Activated T-cell treated with anti-CD3 and anti-CD28 coated beads, Interleukin-2, amount 50 U/mL, for 1 hour (primary cell): ENCODE measurements at regions not wholly inside any gene's neighbourhood (a gene's known extent, or its start where the extent isn't known, plus 50 kb on each side); places are given as distances from the start of the nearest gene placed in this dataset.
"Not testable (repeated sequence)": the region's sequence is repeated elsewhere in the genome, so short reads cannot be mapped to it uniquely, and the experiment has no call there.

Experiments
- DNase-seq: peaks from one replicate; pipeline ENCODE4 v3.0.0-alpha.2; 2020

DNA sequence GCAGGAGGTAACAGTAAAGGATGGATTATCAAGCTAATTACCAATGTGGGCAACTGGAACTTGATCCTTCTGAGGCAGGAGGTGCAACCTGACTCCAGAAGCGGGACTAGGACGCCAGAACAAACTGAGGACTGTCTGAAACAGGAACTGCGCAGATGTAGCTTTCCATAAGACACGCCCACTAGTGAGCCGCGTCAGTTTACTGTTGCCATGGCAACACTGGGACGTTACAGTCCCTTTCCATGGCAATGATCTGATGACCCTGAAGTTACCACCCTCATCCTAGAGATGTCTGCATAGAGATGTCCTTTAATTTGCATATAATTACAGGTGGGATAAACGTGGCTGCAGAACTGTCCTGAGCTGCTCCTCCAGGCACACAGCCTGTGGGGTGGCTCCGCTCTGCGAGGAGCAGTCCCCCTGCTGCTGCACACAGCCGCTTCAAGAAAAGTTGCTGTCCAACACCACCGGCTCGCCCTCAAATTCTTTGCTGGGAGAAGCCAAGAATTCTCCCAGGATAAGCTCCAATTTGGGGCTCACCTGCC is 816.6 kb downstream of the UQCRFS1 start:
- DNase-seq = no peak

- no peak for DNase-seq
Observed at GRCh38 chr19:28394725-28395124, 818.2 kb downstream of the UQCRFS1 start.

DNA sequence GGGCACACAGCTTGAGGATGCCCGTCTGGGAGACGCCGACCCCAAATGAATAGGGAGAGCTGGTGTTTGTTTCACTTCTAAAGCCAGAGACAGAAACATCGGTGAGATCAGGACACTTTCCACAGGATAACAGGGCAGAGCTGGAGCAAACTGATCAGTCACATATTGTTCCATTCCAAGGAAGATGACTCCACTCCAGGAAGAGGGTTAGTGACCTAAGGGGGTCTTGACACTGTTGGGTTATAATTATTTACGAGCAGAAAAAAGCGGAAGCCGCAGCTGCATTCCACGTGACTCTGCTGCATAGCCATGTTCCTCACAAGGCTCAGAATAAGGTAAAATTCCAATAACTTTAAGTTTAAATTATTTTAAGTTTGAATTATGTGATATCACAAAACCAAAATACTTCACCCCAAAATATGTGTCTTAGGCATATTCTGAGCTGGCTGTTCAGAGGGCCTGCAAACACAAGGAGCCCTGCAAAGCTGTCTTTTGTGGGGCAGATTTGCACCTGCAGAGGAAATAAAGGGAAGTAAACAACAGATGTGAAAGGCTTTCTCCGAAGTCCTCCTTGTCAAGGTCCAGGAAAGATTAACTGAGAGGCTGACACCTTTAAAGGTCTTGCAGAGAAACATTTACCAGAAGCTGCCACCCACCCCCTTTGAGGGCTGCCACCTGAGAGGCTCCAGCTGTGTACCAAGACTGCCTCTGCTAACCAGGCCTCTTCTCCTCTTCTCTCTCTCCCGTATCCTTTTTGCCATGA is 819.2 kb downstream of the UQCRFS1 start:
- DNase-seq = no peak

- no peak for DNase-seq
Observed at GRCh38 chr19:28388988-28389387, 824.0 kb downstream of the UQCRFS1 start.

- DNase-seq = no peak
Observed at GRCh38 chr19:28387507-28387906, 825.4 kb downstream of the UQCRFS1 start.

DNA sequence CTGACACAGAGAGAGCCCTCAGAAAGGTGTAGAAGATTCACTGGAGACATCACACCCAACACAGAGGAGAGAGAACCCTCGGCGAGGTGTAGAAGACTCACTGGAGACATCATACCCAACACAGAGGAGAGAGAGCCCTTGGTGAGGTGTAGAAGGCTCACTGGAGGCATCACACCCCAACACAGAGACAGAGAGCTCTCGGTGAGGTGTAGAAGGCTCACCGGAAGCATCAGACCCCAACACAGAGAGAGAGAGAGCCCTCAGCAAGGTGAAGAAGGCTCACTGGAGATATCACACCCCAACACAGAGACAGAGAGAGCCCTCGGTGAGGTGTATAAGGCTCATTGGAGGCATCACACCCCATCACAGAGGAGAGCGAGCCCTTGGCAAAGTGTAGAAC is 826.5 kb downstream of the UQCRFS1 start:
- DNase-seq = no peak

DNA sequence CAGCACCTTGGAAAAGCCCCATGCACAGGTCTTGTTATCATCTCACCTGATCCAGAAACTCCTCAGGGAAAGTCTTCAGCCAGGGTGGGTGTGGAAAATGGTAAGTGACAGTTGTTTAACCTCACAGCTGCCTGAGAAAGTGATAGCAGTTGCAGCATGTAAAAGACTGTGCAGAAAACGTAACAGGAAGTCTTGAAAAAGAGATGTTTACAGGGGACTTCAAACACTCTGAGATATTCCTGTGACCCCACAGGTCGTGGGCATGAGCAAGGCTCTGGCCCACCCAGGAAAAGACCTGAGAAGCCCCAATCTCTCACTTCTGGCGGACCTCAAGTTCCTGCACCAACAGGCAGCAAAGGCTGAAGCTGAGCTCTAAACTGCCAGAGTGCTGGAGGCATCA is 826.9 kb downstream of the UQCRFS1 start:
- no peak for DNase-seq

DNA sequence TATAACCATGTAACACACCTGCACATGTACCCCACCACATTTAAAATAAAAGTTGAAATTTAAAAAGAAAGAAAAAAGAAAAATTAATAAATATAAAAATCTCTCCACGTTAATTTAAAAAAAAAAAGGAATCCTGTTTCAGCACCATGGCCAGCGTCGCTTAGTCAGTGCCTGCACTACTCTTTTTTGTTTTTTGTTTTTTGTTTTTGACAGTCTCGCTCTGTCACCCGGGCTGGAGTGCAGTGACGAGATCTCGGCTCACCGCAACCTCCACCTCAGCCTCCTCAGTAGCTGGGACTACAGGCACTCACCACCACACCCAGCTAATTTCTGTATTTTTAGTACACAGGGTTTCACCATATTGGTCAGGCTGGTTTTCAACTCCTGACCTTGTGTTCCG is 835.9 kb downstream of the UQCRFS1 start:
- no peak for DNase-seq

GRCh38 chr19:28374971-28375370 is 838.0 kb downstream of the UQCRFS1 start:
- no peak for DNase-seq

DNA sequence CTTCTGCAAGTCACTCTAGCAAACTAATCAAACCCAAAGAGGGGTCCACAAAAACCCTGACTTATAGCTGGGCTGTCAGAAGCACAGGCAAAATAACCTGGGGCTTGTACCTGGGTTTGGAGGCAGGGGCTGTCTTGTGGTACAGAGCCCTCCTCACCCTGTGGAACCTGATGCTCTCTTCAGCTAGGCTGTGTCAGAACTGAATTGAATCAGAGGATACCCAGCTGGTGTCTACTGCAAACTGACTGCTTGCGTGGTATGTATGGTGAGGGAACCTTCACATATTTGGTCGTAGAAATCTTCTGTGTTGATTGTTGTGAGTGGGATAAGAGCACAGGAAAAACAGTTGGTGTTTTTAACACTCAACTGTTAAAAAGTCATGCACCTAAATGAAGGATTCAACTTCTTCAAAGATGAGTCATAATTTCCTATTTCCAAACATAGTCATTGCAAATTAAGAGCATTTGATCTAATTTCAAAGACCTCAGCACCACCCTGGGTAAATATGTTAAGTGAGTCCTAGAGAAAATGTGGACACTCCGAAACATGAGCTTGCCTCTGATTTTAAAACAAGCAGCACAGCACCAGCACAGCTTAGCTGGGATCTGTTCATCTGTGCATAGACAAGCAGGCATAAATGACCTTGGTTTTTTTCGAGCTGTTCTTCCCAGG is 840.2 kb downstream of the UQCRFS1 start:
- DNase-seq = no peak

DNA sequence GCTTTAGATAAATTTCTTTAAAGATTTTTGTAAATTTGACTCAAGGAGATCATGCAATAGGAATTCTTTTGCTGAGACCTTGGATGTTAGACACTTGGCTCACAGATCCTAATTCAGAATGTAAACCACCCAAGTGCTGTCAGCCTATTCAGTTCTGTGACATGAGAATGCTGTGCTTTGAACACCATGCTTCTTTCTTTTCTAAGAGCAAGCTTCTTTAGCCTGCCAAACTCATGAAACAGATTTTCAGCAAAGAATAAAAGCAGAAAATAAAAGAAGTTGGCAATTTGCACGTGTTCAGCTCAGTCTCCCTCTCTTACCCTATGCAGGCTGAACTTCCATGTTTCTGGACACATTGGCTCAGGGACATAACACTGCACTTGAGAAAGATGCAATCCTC is 845.8 kb downstream of the UQCRFS1 start:
- DNase-seq = no peak

DNA sequence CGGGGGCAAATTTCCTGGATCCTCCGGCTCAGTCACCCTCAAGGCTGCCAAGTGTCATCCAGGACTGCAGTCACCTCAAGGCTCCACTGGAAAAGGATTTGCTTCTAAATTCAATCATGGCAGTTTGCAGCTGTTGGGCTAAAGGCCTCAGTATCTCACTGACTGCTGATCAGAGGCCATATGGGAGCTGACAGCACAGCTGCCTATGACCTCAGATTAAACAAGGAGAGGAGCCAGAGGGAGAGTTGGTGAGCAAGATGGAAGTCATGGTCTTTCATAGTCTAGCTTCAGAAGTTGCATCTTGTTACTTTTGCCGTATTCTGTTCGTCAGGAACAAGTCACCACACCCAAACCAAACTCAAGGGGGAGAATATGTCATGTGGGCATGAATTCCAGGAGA is 849.7 kb downstream of the UQCRFS1 start:
- no peak for DNase-seq

GRCh38 chr19:28359431-28360414 is 853.2 kb downstream of the UQCRFS1 start:
- no peak for DNase-seq

DNA sequence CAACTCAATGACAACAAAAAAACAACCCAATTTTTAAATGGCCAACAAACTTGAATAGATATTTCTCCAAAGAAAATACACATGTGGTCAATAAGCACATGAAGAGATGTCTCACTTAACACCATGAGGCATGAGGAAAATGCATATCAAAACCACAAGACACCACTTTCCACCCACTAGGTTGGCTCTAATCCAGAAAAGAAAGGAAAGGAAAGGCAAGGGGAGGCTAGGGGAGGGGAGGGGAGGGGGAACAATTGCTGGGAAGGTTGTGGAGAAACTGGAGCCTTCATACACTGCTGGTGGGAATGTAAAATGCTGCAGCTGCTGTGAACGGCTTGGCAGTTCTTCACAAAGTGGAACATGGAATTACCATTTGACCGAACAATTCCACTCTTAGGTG is 854.3 kb downstream of the UQCRFS1 start:
- DNase-seq = no peak

DNA sequence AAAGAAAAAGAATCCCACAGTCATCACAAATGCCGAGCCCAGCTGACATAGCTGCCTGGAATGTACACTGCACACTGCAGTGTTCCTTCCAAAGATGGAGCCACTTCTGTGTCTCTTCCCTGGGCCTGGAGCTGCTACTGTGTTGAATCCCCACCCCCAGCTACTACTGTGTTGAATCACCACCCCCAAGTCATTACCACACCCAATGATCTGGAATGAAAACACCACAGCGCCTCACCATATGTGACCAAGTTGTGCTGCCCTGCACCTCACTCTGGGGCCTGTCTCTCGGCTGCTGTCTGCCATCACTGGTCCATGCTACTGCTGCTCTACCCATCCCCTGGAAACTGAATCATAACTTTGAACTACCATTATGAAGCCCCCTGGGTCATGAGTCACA is 861.2 kb downstream of the UQCRFS1 start:
- no peak for DNase-seq

DNA sequence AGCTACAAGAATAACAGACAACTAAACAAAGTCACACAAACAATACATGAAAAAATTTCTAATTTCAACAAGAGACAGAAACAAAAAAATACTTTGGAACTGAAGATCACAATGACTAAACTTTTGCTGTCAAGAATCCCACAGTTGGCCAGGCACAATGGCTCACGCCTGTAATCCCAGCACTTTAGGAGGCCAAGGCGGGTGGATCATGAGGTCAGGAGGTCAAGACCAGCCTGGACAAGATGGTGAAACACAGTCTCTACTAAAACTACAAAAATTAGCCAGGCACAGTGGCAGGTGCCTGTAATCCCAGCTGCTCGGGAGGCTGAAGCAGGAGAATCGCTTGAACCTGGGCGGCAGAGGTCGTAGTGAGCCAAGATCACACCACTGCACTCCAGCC is 861.6 kb downstream of the UQCRFS1 start:
- not testable (repeated sequence) for DNase-seq

DNA sequence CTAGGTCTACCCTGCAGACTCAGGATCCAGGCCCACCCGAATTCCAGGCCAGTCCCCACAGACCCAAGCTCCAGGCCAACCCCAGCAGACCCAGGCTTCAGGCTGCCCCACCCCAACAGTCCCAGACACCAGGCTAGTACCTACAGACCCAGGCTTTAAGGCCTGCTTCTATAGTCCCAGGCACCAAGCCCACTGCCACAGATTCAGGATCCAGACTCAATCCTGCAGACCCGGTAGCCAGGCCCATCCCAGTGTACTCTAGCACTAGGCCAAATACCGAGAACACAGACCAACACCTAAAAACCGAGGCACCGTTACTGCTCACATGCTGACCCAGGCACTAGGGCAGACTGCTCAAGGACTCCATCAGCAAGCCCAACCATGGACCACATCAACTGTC is 862.3 kb downstream of the UQCRFS1 start:
- no peak for DNase-seq

DNA sequence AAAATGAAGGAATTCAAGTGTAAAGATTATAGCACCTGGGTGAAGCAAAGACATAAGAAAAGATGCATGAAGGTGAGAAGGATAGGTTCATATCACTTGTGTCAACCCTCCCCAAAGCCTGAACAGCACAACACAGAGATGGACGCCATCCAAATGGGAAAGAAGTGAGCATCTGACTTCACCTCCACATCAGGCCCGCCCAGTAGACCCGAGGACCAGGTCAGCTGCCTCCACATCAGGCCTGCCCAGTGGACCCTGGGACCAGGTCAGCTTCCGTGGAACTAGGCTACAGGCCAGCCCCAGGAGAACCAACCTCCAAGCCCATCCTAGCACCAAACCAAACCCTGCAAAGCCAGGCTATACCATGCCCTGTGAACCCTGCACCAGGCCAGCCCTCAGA is 862.9 kb downstream of the UQCRFS1 start:
- no peak for DNase-seq

DNA sequence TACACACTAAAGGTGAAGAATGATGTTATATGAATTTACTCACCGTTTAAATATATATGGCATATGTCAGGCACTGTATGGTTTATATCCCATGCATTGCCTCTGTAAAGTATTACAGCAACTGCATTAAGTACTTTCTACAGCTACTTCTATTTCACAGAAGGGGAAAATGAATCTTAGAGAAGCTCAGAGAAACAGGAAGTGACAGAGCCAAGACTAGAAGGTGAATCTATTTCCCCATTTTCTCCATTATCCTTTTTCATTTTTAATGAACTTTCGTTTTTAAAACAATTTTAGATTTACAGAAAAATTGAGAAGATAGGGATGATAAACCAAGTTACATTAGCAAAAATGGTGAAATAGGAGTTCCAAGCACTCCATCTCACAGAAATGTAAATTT is 863.3 kb downstream of the UQCRFS1 start:
- DNase-seq = no peak

- DNase-seq = no peak
Observed at GRCh38 chr19:28345811-28346210, 867.1 kb downstream of the UQCRFS1 start.

DNA sequence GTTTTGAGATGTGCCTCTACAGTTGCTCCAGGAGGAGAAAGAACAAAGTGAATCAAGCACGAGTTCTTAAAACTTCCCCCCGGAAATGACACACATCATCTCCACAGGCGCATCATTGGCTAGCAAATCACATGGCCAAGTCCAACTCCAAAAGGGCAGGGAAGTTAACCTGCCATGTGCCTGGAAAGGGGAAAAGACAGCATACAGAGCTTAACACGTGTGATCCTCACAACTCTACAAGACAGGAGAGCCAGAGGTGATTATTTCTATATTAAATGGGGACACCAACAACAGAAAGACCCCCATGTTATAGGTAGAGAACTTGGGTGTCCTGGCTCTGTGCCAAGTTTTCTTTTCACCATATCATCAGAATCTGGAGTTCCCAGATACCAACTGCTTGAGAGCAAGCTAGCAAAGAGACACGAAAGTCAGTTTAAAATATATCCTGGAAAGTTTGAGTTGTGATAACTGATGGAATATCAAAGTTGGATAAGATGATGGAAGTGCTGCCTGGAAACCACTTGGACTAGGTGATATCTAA is 871.1 kb downstream of the UQCRFS1 start:
- no peak for DNase-seq

DNA sequence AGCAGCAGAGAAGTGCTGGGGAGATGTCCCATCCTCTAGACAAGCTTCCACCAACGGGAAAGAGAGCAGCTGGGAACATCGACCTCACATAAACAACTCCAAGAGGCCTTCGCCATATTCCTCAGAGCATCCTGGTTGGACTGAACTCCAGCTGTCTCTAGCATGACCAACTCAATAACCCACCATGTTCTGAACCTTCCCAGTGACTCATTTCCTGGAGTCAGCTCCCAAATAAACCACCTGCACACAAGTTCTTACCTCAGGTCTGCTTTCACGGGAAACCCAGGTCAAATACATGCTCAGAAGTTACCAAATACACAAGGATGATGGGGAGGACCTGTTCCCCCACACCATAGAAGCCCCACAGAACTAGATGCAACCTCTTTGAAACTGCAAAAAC is 878.5 kb downstream of the UQCRFS1 start:
- no peak for DNase-seq

DNA sequence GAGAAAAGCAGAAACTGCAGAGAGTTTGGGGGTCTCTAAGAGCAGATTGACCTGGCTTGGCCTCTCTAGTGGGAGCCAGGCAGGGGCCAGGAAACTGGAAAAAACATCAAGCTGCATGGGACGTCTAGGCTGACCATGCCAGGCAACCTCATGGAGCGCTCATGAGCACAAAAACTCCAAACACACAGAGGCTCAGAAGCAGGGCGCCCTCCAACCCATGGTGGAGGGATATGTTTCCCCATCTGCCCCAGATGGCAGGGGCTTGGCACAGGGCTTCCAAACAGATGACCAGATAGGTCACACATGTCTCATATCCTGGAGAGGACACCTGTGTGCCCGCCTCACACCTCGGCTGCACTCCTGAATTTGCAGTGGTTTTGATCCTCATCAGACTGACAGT is 879.0 kb downstream of the UQCRFS1 start:
- DNase-seq = no peak
